Fibroblast of lung (primary cell): ENCODE measurements at regions not wholly inside any gene's neighbourhood (a gene's known extent, or its start where the extent isn't known, plus 50 kb on each side); places are given as distances from the start of the nearest gene placed in this dataset.

Experiments used
- DNase-seq, 2 donors: peaks; one replicate each; pipeline versions ENCODE4 v3.0.0 to v3.0.0-alpha.2; 2010; ENCODE audit warnings: low read depth in 2 of 2
- H2AFZ ChIP-seq: 2 replicates; pipeline ENCODE4 v1.5.1; 2012; ENCODE audit warnings: low read length, control low read depth, inconsistent platforms
- H3K27ac ChIP-seq: 2 replicates; pipeline ENCODE4 v1.5.1; 2011; ENCODE audit warnings: low read length, control low read depth; ENCODE audit not compliant: insufficient read depth
- H3K27me3 ChIP-seq: 2 replicates; pipeline ENCODE4 v1.5.1; 2011; ENCODE audit warnings: mild to moderate bottlenecking, low read length; ENCODE audit not compliant: control insufficient read depth, insufficient read depth
- H3K36me3 ChIP-seq: 2 replicates; pipeline ENCODE4 v1.5.1; 2011; ENCODE audit warnings: low read length; ENCODE audit not compliant: control insufficient read depth, insufficient read depth
- H3K4me1 ChIP-seq: 2 replicates; pipeline ENCODE4 v1.5.1; 2011; ENCODE audit warnings: low read length; ENCODE audit not compliant: control insufficient read depth, insufficient read depth; ENCODE audit errors: extremely low read depth
- H3K4me2 ChIP-seq: 2 replicates; pipeline ENCODE4 v1.5.1; 2011; ENCODE audit warnings: low read length, control low read depth; ENCODE audit not compliant: insufficient read depth; ENCODE audit errors: extremely low read depth
- H3K4me3 ChIP-seq, 4 experiments: fragments of 200-600 bp in 1 of 4; sonication (generic) in 1 of 4; replicated peaks in 1 of 4; 2 replicates each; pipeline ENCODE4 v1.5.1; 2011 to 2016; ENCODE audit warnings: low read length in 4 of 4, low read depth in 3 of 4, mild to moderate bottlenecking in 3 of 4, control low read depth in 2 of 4, inconsistent platforms in 1 of 4, mixed read lengths in 1 of 4; ENCODE audit not compliant: insufficient read depth in 1 of 4; ENCODE audit errors: control extremely low read depth in 1 of 4
- H3K79me2 ChIP-seq: 2 replicates; pipeline ENCODE4 v1.5.1; 2012; ENCODE audit warnings: mild to moderate bottlenecking, low read length, inconsistent platforms; ENCODE audit not compliant: control insufficient read depth, insufficient read depth
- H3K9ac ChIP-seq: 2 replicates; pipeline ENCODE4 v1.5.1; 2011; ENCODE audit warnings: mild to moderate bottlenecking, low read length, control low read depth; ENCODE audit not compliant: insufficient read depth
- H3K9me3 ChIP-seq: 2 replicates; pipeline ENCODE4 v1.5.1; 2012; ENCODE audit warnings: low read depth, low read length; ENCODE audit not compliant: control insufficient read depth, insufficient read depth
- H4K20me1 ChIP-seq: 2 replicates; pipeline ENCODE4 v1.5.1; 2011; ENCODE audit warnings: low read length; ENCODE audit not compliant: control insufficient read depth, insufficient read depth; ENCODE audit errors: extremely low read depth
- CTCF ChIP-seq, 2 donors: IDR thresholded peaks in 1 of 2; conservative IDR thresholded peaks in 1 of 2; 1 replicate in 1 of 2; 2 replicates in 1 of 2; pipeline ENCODE4 v1.5.1; 2011 to 2012; ENCODE audit warnings: low read length in 2 of 2, control low read depth in 1 of 2, inconsistent platforms in 1 of 2, low read depth in 1 of 2, mild to moderate bottlenecking in 1 of 2
- EZH2 ChIP-seq: IDR thresholded peaks from 2 replicates; pipeline ENCODE4 v1.5.1; 2012; ENCODE audit warnings: low read length, control low read depth, mild to moderate bottlenecking; ENCODE audit errors: missing control alignments

- H3K9ac ChIP-seq = no peak overlapping the region
Measured at GRCh38 chr13:58721273-58721672, 1089.7 kb downstream of the PCDH17 start.

GRCh38 chr13:58728126-58728525, 1096.6 kb downstream of the PCDH17 start:
- TF ChIP-seq EZH2 (no peak), CTCF (conservative IDR thresholded peaks at IDR 0.05 in 1 of 2, IDR thresholded peaks at IDR 0.05 in 1 of 2; ENCODE audit: low read depth in 1 of 2, low read length in 2 of 2) (no peak)
- no peaks in the 10 kb centered on the region for H3K36me3 ChIP-seq
- H3K4me2 ChIP-seq = no peak overlapping the region
- DNase-seq = no peak
- no peak overlapping the region for H3K9ac ChIP-seq
- H2AFZ ChIP-seq = no peak overlapping the region
- no peaks in the 10 kb centered on the region for H3K79me2 ChIP-seq
- no peaks in the 10 kb centered on the region for H3K27me3 ChIP-seq
- H4K20me1 ChIP-seq = no peaks in the 10 kb centered on the region
- no peaks in the 10 kb centered on the region for H3K4me1 ChIP-seq
- no peaks in the 10 kb centered on the region for H3K9me3 ChIP-seq
- no peak overlapping the region for H3K27ac ChIP-seq
- H3K4me3 ChIP-seq = no peak overlapping the region

More at GRCh38 chr13:58721273-58721672, 1089.7 kb downstream of the PCDH17 start:
- Histone ChIP-seq H3K4me3 (no peak overlapping the region), H3K9me3 (no peaks in the 10 kb centered on the region), H3K36me3 (no peaks in the 10 kb centered on the region), H2AFZ (no peak overlapping the region), H3K4me1 (no peaks in the 10 kb centered on the region), H3K79me2 (no peaks in the 10 kb centered on the region), H3K27me3 (no peaks in the 10 kb centered on the region), H3K27ac (no peak overlapping the region), H3K4me2 (no peak overlapping the region), H4K20me1 (no peaks in the 10 kb centered on the region)
- no peak for TF ChIP-seq CTCF (conservative IDR thresholded peaks at IDR 0.05 in 1 of 2, IDR thresholded peaks at IDR 0.05 in 1 of 2; ENCODE audit: low read depth in 1 of 2, low read length in 2 of 2)
- TF ChIP-seq EZH2 = no peak
- no peak for DNase-seq

- no peaks in the 10 kb centered on the region for H4K20me1 ChIP-seq
- no peak overlapping the region for H3K4me2 ChIP-seq
- H3K9me3 ChIP-seq = no peaks in the 10 kb centered on the region
- no peaks in the 10 kb centered on the region for H3K79me2 ChIP-seq
- no peak overlapping the region for H2AFZ ChIP-seq
- H3K27me3 ChIP-seq = no peaks in the 10 kb centered on the region
- no peaks in the 10 kb centered on the region for H3K4me1 ChIP-seq
- no peak overlapping the region for H3K27ac ChIP-seq
- no peak for DNase-seq
- H3K9ac ChIP-seq = no peak overlapping the region
- TF ChIP-seq CTCF (conservative IDR thresholded peaks at IDR 0.05 in 1 of 2, IDR thresholded peaks at IDR 0.05 in 1 of 2; ENCODE audit: low read depth in 1 of 2, low read length in 2 of 2) (no peak), EZH2 (no peak)
- H3K36me3 ChIP-seq = no peaks in the 10 kb centered on the region
- no peak overlapping the region for H3K4me3 ChIP-seq
Measured at GRCh38 chr13:58729361-58729760, 1097.8 kb downstream of the PCDH17 start.
